ENCODE measurements at regions not wholly inside any gene's neighbourhood (a gene's known extent, or its start where the extent isn't known, plus 50 kb on each side); places are given as distances from the start of the nearest gene placed in this dataset.

GRCh38 chr2:12127638-12128037 is 381.2 kb downstream of the LPIN1 start:
- no peak for DNase-seq

- DNase-seq: no peak
Measured at GRCh38 chr2:12131975-12132374, 385.5 kb downstream of the LPIN1 start.

GRCh38 chr2:12141618-12142258 is 395.3 kb downstream of the LPIN1 start:
- DNase-seq: no peak

- no peak for DNase-seq
Measured at GRCh38 chr2:12151716-12152115, 405.3 kb downstream of the LPIN1 start.

GRCh38 chr2:12152888-12153287 is 406.5 kb downstream of the LPIN1 start:
- no peak for DNase-seq

GRCh38 chr2:12155303-12156051 is 409.0 kb downstream of the LPIN1 start:
- no peak for DNase-seq

GRCh38 chr2:12156349-12156748 is 409.9 kb downstream of the LPIN1 start:
- no peak for DNase-seq

- DNase-seq: no peak
Measured at GRCh38 chr2:12161085-12161484, 414.7 kb downstream of the LPIN1 start.

GRCh38 chr2:12162269-12163247 is 416.1 kb downstream of the LPIN1 start:
- DNase-seq: no peak

- no peak for DNase-seq
Measured at GRCh38 chr2:12163866-12164265, 417.4 kb downstream of the LPIN1 start.

- DNase-seq: no peak
Measured at GRCh38 chr2:12164689-12165088, 418.3 kb downstream of the LPIN1 start.

- DNase-seq: no peak
Measured at GRCh38 chr2:12167525-12168317, 421.3 kb downstream of the LPIN1 start.

- DNase-seq: no peak
Measured at GRCh38 chr2:12168354-12168753, 421.9 kb downstream of the LPIN1 start.

- no peak for DNase-seq
Measured at GRCh38 chr2:12168791-12169388, 422.5 kb downstream of the LPIN1 start.

- DNase-seq: no peak
Measured at GRCh38 chr2:12169721-12170120, 423.3 kb downstream of the LPIN1 start.

- DNase-seq: no peak
Measured at GRCh38 chr2:12170121-12170520, 423.7 kb downstream of the LPIN1 start.

GRCh38 chr2:12173271-12173942 is 427.0 kb downstream of the LPIN1 start:
- no peak for DNase-seq

- DNase-seq: no peak
Measured at GRCh38 chr2:12173943-12174340, 427.5 kb downstream of the LPIN1 start.

- no peak for DNase-seq
Measured at GRCh38 chr2:12175323-12175722, 428.9 kb downstream of the LPIN1 start.

GRCh38 chr2:12176623-12177454 is 430.4 kb downstream of the LPIN1 start:
- DNase-seq: no peak

Measured in DMS79 (cell line).